ENCODE measurements at regions not wholly inside any gene's neighbourhood (a gene's known extent, or its start where the extent isn't known, plus 50 kb on each side); places are given as distances from the start of the nearest gene placed in this dataset.

- TF ChIP-seq, protein P1, sequence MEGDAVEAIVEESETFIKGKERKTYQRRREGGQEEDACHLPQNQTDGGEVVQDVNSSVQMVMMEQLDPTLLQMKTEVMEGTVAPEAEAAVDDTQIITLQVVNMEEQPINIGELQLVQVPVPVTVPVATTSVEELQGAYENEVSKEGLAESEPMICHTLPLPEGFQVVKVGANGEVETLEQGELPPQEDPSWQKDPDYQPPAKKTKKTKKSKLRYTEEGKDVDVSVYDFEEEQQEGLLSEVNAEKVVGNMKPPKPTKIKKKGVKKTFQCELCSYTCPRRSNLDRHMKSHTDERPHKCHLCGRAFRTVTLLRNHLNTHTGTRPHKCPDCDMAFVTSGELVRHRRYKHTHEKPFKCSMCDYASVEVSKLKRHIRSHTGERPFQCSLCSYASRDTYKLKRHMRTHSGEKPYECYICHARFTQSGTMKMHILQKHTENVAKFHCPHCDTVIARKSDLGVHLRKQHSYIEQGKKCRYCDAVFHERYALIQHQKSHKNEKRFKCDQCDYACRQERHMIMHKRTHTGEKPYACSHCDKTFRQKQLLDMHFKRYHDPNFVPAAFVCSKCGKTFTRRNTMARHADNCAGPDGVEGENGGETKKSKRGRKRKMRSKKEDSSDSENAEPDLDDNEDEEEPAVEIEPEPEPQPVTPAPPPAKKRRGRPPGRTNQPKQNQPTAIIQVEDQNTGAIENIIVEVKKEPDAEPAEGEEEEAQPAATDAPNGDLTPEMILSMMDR (IDR thresholded peaks at IDR 0.05 in 8 of 11, conservative IDR thresholded peaks at IDR 0.05 in 3 of 11): no peak
- TF ChIP-seq POLR2A (IDR thresholded peaks at IDR 0.05) (no peak), POLR2AphosphoS5 (IDR thresholded peaks at IDR 0.05) (no peak)
Observed at GRCh38 chr2:160931531-160931930, 228.7 kb upstream of the TANK start.
